GM23338 (cell line): ENCODE measurements at regions not wholly inside any gene's neighbourhood (a gene's known extent, or its start where the extent isn't known, plus 50 kb on each side); places are given as distances from the start of the nearest gene placed in this dataset.

Experiments
- ATAC-seq: fragments of 200-7000 bp; cut with Tn5 transposase; 3 replicates; pipeline ENCODE4 v1.9.1; 2020
- DNase-seq: peaks from one replicate; pipeline ENCODE4 v3.0.0-alpha.2; 2015; ENCODE audit warnings: low spot score
- H2AFZ ChIP-seq: fragments of 200-600 bp; sonication (generic); 2 replicates; pipeline ENCODE4 v1.8.0; 2016; ENCODE audit warnings: antibody characterized with exemption, mild to moderate bottlenecking, moderate library complexity
- H3F3A ChIP-seq: fragments of 200-600 bp; sonication (generic); replicated peaks from 2 replicates; pipeline ENCODE4 v1.8.0; 2017; ENCODE audit warnings: antibody characterized with exemption, mixed run types, low read depth
- H3K27ac ChIP-seq: fragments of 200-600 bp; sonication (generic); 2 replicates; pipeline ENCODE4 v1.6.1; 2016; ENCODE audit warnings: low read depth
- H3K27me3 ChIP-seq: fragments of 200-600 bp; sonication (generic); 2 replicates; pipeline ENCODE4 v1.8.0; 2016; ENCODE audit warnings: mild to moderate bottlenecking, mixed run types, moderate library complexity; ENCODE audit not compliant: insufficient read depth
- H3K36me3 ChIP-seq: fragments of 200-600 bp; sonication (generic); 2 replicates; pipeline ENCODE4 v1.8.0; 2016; ENCODE audit warnings: mild to moderate bottlenecking; ENCODE audit not compliant: insufficient read depth
- H3K4me1 ChIP-seq: fragments of 200-600 bp; sonication (generic); 2 replicates; pipeline ENCODE4 v1.8.0; 2016; ENCODE audit warnings: mild to moderate bottlenecking, moderate library complexity; ENCODE audit not compliant: insufficient read depth
- H3K4me2 ChIP-seq: fragments of 200-600 bp; sonication (generic); 2 replicates; pipeline ENCODE4 v1.7.1; 2017; ENCODE audit warnings: mixed run types
- H3K4me3 ChIP-seq: fragments of 200-600 bp; sonication (generic); 2 replicates; pipeline ENCODE4 v1.6.1; 2016; ENCODE audit warnings: mixed run types
- H3K79me2 ChIP-seq: fragments of 200-600 bp; sonication (generic); replicated peaks from 2 replicates; pipeline ENCODE4 v1.8.0; 2017; ENCODE audit warnings: mild to moderate bottlenecking; ENCODE audit not compliant: insufficient read depth
- H3K9me2 ChIP-seq: fragments of 200-600 bp; sonication (generic); 2 replicates; pipeline ENCODE4 v1.8.0; 2017; ENCODE audit not compliant: insufficient read depth
- H4K20me1 ChIP-seq: fragments of 200-600 bp; sonication (generic); replicated peaks from 2 replicates; pipeline ENCODE4 v1.8.0; 2017; ENCODE audit warnings: mild to moderate bottlenecking; ENCODE audit not compliant: insufficient read depth
- H3K27ac Mint-ChIP-seq: 2 replicates; pipeline ENCODE4 v1.8.0; 2020; ENCODE audit warnings: inconsistent platforms, mild to moderate bottlenecking, moderate library complexity, mixed read lengths
- H3K27me3 Mint-ChIP-seq: 3 replicates; pipeline ENCODE4 v1.8.0; 2022; ENCODE audit warnings: low read depth, mild to moderate bottlenecking, moderate library complexity, mixed read lengths, inconsistent platforms; ENCODE audit not compliant: insufficient read depth, poor library complexity
- H3K36me3 Mint-ChIP-seq: 3 replicates; pipeline ENCODE4 v1.8.0; 2021; ENCODE audit warnings: low read depth, mild to moderate bottlenecking, inconsistent platforms, moderate library complexity, mixed read lengths
- H3K4me1 Mint-ChIP-seq: 3 replicates; pipeline ENCODE4 v1.8.0; 2020; ENCODE audit warnings: mild to moderate bottlenecking, inconsistent platforms, mixed read lengths
- H3K4me3 Mint-ChIP-seq: 3 replicates; pipeline ENCODE4 v1.8.0; 2021; ENCODE audit warnings: moderate library complexity, mild to moderate bottlenecking, inconsistent platforms, mixed read lengths
- H3K9me3 Mint-ChIP-seq: 3 replicates; pipeline ENCODE4 v1.8.0; 2020; ENCODE audit warnings: moderate library complexity, mild to moderate bottlenecking, inconsistent platforms, mixed read lengths
- CREB1 ChIP-seq: fragments of 250-450 bp; sonication (Bioruptor Pico); IDR thresholded peaks from 2 replicates; pipeline ENCODE4 v1.5.0; 2020; ENCODE audit warnings: low read depth, mild to moderate bottlenecking, moderate library complexity
- CTCF ChIP-seq, 2 experiments: fragments of 200-600 bp in 1 of 2; sonication (generic) in 1 of 2; conservative IDR thresholded peaks; 2 replicates each; pipeline versions ENCODE4 v1.5.1 to v1.6.1; 2016 to 2017; ENCODE audit warnings: antibody characterized with exemption in 2 of 2, low read depth in 2 of 2, mild to moderate bottlenecking in 2 of 2, moderate library complexity in 1 of 2
- ETS1 ChIP-seq: IDR thresholded peaks from 2 replicates; pipeline ENCODE4 v1.6.1; 2016; ENCODE audit warnings: antibody characterized with exemption
- EZH2 ChIP-seq: fragments of 200-600 bp; sonication (generic); IDR thresholded peaks from one replicate; pipeline ENCODE4 v1.8.0; 2017; ENCODE audit warnings: antibody characterized with exemption, mild to moderate bottlenecking, low read depth; ENCODE audit not compliant: unreplicated experiment
- EZH2phosphoT487 ChIP-seq: fragments of 200-600 bp; sonication (generic); IDR thresholded peaks from one replicate; pipeline ENCODE4 v1.8.1; 2018; ENCODE audit warnings: antibody characterized with exemption; ENCODE audit not compliant: unreplicated experiment
- JUNB ChIP-seq: IDR thresholded peaks from one replicate; pipeline ENCODE4 v1.6.1; 2016; ENCODE audit warnings: antibody characterized with exemption; ENCODE audit not compliant: unreplicated experiment
- NANOG ChIP-seq: IDR thresholded peaks from 2 replicates; pipeline ENCODE4 v1.6.1; 2016; ENCODE audit warnings: antibody characterized with exemption, borderline replicate concordance
- POLR2AphosphoS5 ChIP-seq: IDR thresholded peaks from 2 replicates; pipeline ENCODE4 v1.6.1; 2016; ENCODE audit warnings: antibody characterized with exemption, low read depth
- REST ChIP-seq: IDR thresholded peaks from one replicate; pipeline ENCODE4 v1.6.1; 2018; ENCODE audit warnings: antibody characterized with exemption; ENCODE audit not compliant: unreplicated experiment
- STAT1 ChIP-seq: IDR thresholded peaks from one replicate; pipeline ENCODE4 v1.6.1; 2016; ENCODE audit warnings: antibody characterized with exemption; ENCODE audit not compliant: unreplicated experiment
- ZNF114 ChIP-seq: fragments of 250-450 bp; sonication (Bioruptor Pico); IDR thresholded peaks from 2 replicates; pipeline ENCODE4 v1.5.0; 2020; ENCODE audit warnings: mild to moderate bottlenecking, moderate library complexity
- ZNF331 ChIP-seq: fragments of 250-450 bp; sonication (Bioruptor Pico); IDR thresholded peaks from 2 replicates; pipeline ENCODE4 v1.5.0; 2020; ENCODE audit warnings: low read depth, mild to moderate bottlenecking, moderate library complexity
- ZNF462 ChIP-seq: fragments of 250-450 bp; sonication (Bioruptor Pico); IDR thresholded peaks from 2 replicates; pipeline ENCODE4 v1.5.0; 2020; ENCODE audit warnings: mild to moderate bottlenecking, moderate library complexity

- H3K27me3 ChIP-seq, result no peaks in the 10 kb centered on the region
- H3K4me1 ChIP-seq, result no peaks in the 10 kb centered on the region
- H3K27ac Mint-ChIP-seq, result no peak overlapping the region
- H3K79me2 ChIP-seq, result no peaks in the 10 kb centered on the region
- H3K4me2 ChIP-seq, result no peak overlapping the region
- no peak overlapping the region for H3K4me3 ChIP-seq
- H3K36me3 ChIP-seq, result no peaks in the 10 kb centered on the region
- H3K9me2 ChIP-seq, result peaks cover 21% of the 10 kb centered on the region
- no peak for TF ChIP-seq EZH2
- no peak for TF ChIP-seq ZNF114 (CRISPR knock-in tag)
- no peak for TF ChIP-seq ZNF462
- no peak for TF ChIP-seq EZH2phosphoT487
- TF ChIP-seq NANOG, result no peak
- TF ChIP-seq REST, result no peak
- TF ChIP-seq ZNF331 (CRISPR knock-in tag), result no peak
- no peak for TF ChIP-seq CTCF (conservative IDR thresholded peaks at IDR 0.05; ENCODE audit: low read depth in 2 of 2)
- no peak for TF ChIP-seq CREB1 (CRISPR knock-in tag)
- no peak for TF ChIP-seq STAT1
- no peak for TF ChIP-seq JUNB
- no peak for TF ChIP-seq ETS1
- no peak for TF ChIP-seq POLR2AphosphoS5
- no peak overlapping the region for H3K27ac ChIP-seq
- ATAC-seq, result no peak
- H2AFZ ChIP-seq, result no peak overlapping the region
- no peaks in the 10 kb centered on the region for H3F3A ChIP-seq
- no peak overlapping the region for H3K4me3 Mint-ChIP-seq
- no peak for DNase-seq
- peaks cover 2% of the 10 kb centered on the region for H3K27me3 Mint-ChIP-seq
- no peaks in the 10 kb centered on the region for H3K36me3 Mint-ChIP-seq
- no peaks in the 10 kb centered on the region for H3K4me1 Mint-ChIP-seq
- H3K9me3 Mint-ChIP-seq, result no peaks in the 10 kb centered on the region
- no peaks in the 10 kb centered on the region for H4K20me1 ChIP-seq
Measured at GRCh38 chr6:133606852-133607251, 282.1 kb upstream of the TCF21 start.
